ENCODE measurements at regions not wholly inside any gene's neighbourhood (a gene's known extent, or its start where the extent isn't known, plus 50 kb on each side); places are given as distances from the start of the nearest gene placed in this dataset.

GRCh38 chr11:128190312-128190711, 397.0 kb downstream of the ETS1 start:
- peak; percentile 14 for DNase-seq (ENCODE audit: low spot score)

GRCh38 chr11:128189823-128190222, 397.5 kb downstream of the ETS1 start:
- DNase-seq (ENCODE audit: low spot score): no peak

- no peak for DNase-seq (ENCODE audit: low spot score)
These were observed 398.9 kb downstream of the ETS1 start for GRCh38 chr11:128188346-128189004.

- DNase-seq (ENCODE audit: low spot score): no peak
These were observed 399.5 kb downstream of the ETS1 start for GRCh38 chr11:128187835-128188234.

GRCh38 chr11:128187377-128187776, 400.0 kb downstream of the ETS1 start:
- no peak for DNase-seq (ENCODE audit: low spot score)

- DNase-seq (ENCODE audit: low spot score): no peak
These were observed 402.4 kb downstream of the ETS1 start for GRCh38 chr11:128184981-128185380.

GRCh38 chr11:128182844-128183243, 404.5 kb downstream of the ETS1 start:
- DNase-seq (ENCODE audit: low spot score): no peak

GRCh38 chr11:128181984-128182383, 405.4 kb downstream of the ETS1 start:
- no peak for DNase-seq (ENCODE audit: low spot score)

GRCh38 chr11:128181088-128181480, 406.3 kb downstream of the ETS1 start:
- DNase-seq (ENCODE audit: low spot score): no peak

- no peak for DNase-seq (ENCODE audit: low spot score)
These were observed 406.8 kb downstream of the ETS1 start for GRCh38 chr11:128180441-128181087.

GRCh38 chr11:128179512-128179911, 407.8 kb downstream of the ETS1 start:
- no peak for DNase-seq (ENCODE audit: low spot score)

GRCh38 chr11:128179039-128179438, 408.3 kb downstream of the ETS1 start:
- DNase-seq (ENCODE audit: low spot score): no peak

GRCh38 chr11:128174465-128175291, 412.7 kb downstream of the ETS1 start:
- DNase-seq (ENCODE audit: low spot score): no peak

GRCh38 chr11:128172046-128172878, 415.1 kb downstream of the ETS1 start:
- peak; percentile 78 for DNase-seq (ENCODE audit: low spot score)

- DNase-seq (ENCODE audit: low spot score): no peak
These were observed 415.9 kb downstream of the ETS1 start for GRCh38 chr11:128171506-128171905.

- no peak for DNase-seq (ENCODE audit: low spot score)
These were observed 421.8 kb downstream of the ETS1 start for GRCh38 chr11:128165572-128165971.

- DNase-seq (ENCODE audit: low spot score): no peak
These were observed 423.1 kb downstream of the ETS1 start for GRCh38 chr11:128164080-128164741.

GRCh38 chr11:128161994-128162393, 425.4 kb downstream of the ETS1 start:
- DNase-seq (ENCODE audit: low spot score): no peak

- no peak for DNase-seq (ENCODE audit: low spot score)
These were observed 425.9 kb downstream of the ETS1 start for GRCh38 chr11:128161436-128161835.

GRCh38 chr11:128158860-128159259, 428.5 kb downstream of the ETS1 start:
- no peak for DNase-seq (ENCODE audit: low spot score)

Measured in CD4-positive, alpha-beta T cell treated with Interleukin-6 at 100 ng/mL for 8 hours (primary cell).